Cardiac muscle cell (in vitro differentiated cells and primary cell): ENCODE measurements at regions not wholly inside any gene's neighbourhood (a gene's known extent, or its start where the extent isn't known, plus 50 kb on each side); places are given as distances from the start of the nearest gene placed in this dataset.

Experiments used
- DNase-seq, 2 donors: peaks; one replicate each; pipeline versions ENCODE4 v3.0.0 to v3.0.0-alpha.2; 2010 to 2017; ENCODE audit warnings: low read depth in 1 of 2, low spot score in 1 of 2
- H3K27ac ChIP-seq: fragments of 200-600 bp; sonication (generic); 2 replicates; pipeline ENCODE4 v1.5.1; 2016
- H3K27me3 ChIP-seq: fragments of 200-600 bp; sonication (generic); 2 replicates; pipeline ENCODE4 v1.6.0; 2016; ENCODE audit warnings: control low read depth
- H3K36me3 ChIP-seq: fragments of 200-600 bp; sonication (generic); 2 replicates; pipeline ENCODE4 v1.5.1; 2016; ENCODE audit warnings: control low read depth
- H3K4me1 ChIP-seq: fragments of 200-600 bp; sonication (generic); 2 replicates; pipeline ENCODE4 v1.8.1; 2017; ENCODE audit warnings: low read depth, mild to moderate bottlenecking, mixed run types
- H3K4me3 ChIP-seq: fragments of 200-600 bp; sonication (generic); 2 replicates; pipeline ENCODE4 v1.5.1; 2016; ENCODE audit warnings: mild to moderate bottlenecking
- H3K9me3 ChIP-seq: fragments of 200-600 bp; sonication (generic); 2 replicates; pipeline ENCODE4 v1.5.1; 2017; ENCODE audit warnings: low read depth, mild to moderate bottlenecking, control low read depth
- TF ChIP-seq, protein P1 (sequence below): IDR thresholded peaks from 2 replicates; pipeline ENCODE4 v1.5.1; 2012; ENCODE audit warnings: low read depth, mild to moderate bottlenecking, low read length

DNA sequence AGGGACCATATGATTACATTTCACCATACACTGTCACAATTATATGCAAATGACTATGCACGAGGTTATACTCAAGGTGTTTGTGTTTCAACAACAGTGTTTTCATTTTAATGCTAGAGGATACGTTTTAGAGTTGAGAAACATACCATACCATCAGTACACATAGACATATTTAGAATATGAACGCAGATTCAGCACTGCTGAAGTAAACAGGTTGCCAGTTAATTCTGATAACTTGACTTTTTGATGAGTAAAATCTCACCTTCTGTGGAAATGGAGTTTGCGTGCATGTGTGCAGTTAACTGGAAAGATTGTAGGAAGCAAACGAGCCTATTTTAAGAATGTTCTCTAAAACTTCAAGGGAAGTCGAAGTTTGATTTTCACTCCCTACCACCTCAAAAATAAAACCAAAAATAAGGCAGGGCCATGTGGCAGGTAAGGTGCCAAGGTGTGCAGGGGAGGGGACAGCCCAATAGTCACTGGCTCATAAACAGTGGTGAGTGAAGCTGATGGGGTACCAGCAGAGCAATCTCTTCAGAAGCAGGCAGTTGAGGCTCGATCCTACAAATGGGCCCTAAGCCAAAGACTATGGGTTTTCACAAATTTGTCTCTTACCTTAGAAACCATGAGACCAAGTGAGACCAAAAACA, 213.1 kb downstream of the IKZF2 start:
- Histone ChIP-seq H3K4me1 (peaks cover 15% of the 10 kb centered on the region), H3K9me3 (no peaks in the 10 kb centered on the region), H3K36me3 (no peaks in the 10 kb centered on the region), H3K27ac (no peak overlapping the region), H3K27me3 (no peaks in the 10 kb centered on the region), H3K4me3 (no peak overlapping the region)
- DNase-seq, result no peak
- TF ChIP-seq, protein P1, sequence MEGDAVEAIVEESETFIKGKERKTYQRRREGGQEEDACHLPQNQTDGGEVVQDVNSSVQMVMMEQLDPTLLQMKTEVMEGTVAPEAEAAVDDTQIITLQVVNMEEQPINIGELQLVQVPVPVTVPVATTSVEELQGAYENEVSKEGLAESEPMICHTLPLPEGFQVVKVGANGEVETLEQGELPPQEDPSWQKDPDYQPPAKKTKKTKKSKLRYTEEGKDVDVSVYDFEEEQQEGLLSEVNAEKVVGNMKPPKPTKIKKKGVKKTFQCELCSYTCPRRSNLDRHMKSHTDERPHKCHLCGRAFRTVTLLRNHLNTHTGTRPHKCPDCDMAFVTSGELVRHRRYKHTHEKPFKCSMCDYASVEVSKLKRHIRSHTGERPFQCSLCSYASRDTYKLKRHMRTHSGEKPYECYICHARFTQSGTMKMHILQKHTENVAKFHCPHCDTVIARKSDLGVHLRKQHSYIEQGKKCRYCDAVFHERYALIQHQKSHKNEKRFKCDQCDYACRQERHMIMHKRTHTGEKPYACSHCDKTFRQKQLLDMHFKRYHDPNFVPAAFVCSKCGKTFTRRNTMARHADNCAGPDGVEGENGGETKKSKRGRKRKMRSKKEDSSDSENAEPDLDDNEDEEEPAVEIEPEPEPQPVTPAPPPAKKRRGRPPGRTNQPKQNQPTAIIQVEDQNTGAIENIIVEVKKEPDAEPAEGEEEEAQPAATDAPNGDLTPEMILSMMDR, result no peak

DNA sequence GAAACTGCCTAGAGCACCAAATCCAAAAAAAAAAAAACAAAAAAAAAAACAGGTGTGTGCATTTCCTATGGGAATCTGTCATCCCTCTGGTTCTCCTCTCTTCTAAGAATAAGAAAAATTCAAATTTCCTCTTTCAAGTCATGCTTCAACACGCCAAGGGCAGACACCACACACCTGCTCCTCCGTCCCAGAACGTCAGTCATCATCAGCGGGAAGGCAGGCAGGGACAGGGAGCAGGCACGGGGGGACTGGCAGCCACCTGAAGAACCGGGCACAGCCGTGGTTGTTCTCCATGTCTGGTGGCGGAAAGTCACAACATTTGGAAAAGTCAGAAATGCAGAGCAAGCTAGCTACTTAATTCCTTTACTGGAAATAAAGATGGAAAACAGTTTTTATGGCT, 214.8 kb downstream of the IKZF2 start:
- H3K9me3 ChIP-seq, result no peaks in the 10 kb centered on the region
- DNase-seq, result no peak
- H3K4me3 ChIP-seq, result no peak overlapping the region
- H3K36me3 ChIP-seq, result no peaks in the 10 kb centered on the region
- no peak overlapping the region for H3K27ac ChIP-seq
- peaks cover 15% of the 10 kb centered on the region for H3K4me1 ChIP-seq
- no peaks in the 10 kb centered on the region for H3K27me3 ChIP-seq
- TF ChIP-seq, protein P1, result no peak

DNA sequence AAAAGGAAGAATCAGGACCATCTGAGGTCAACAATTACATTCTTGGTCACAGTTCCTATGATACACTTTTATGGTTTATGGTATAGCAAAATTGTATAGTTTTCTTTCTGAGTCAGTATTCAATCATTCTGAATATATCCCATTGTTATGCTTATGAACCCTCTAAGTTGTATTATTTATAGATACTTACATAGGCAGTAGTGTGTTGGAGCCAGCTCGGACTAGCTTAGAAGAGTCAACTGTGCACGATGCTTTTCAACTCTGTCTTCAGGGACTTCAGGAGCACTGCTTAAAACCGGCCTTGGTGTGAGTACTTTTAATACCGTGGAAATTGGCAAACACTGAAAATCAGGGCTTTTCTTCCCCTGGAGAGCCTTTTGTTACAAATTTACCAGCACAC, 215.7 kb downstream of the IKZF2 start:
- Histone ChIP-seq H3K27ac (no peak overlapping the region), H3K4me3 (no peak overlapping the region), H3K36me3 (no peaks in the 10 kb centered on the region), H3K27me3 (no peaks in the 10 kb centered on the region), H3K9me3 (no peaks in the 10 kb centered on the region), H3K4me1 (peaks cover 18% of the 10 kb centered on the region)
- TF ChIP-seq, protein P1, result no peak
- no peak for DNase-seq

DNA sequence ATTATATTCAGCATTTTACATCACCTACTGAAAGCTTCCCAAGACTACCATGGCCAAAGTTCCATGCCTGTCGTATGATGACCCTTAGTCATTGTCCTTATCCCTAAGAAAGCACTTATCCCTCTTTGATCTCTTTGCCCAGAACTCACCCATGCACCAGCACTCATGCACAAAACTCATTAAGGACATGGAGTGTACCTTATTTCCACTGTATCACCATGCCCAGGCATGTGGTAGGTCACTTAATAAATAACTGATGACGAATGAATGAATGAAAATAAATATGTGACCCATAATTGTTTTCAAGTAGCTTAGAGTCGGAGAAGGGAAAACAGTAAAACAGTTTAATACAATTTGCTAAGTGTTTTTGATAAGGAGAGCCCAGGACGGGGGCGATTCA, 220.1 kb downstream of the IKZF2 start:
- TF ChIP-seq, protein P1, result no peak
- H3K36me3 ChIP-seq, result no peaks in the 10 kb centered on the region
- peaks cover 21% of the 10 kb centered on the region for H3K4me1 ChIP-seq
- no peak for DNase-seq
- no peaks in the 10 kb centered on the region for H3K9me3 ChIP-seq
- no peaks in the 10 kb centered on the region for H3K27me3 ChIP-seq
- no peak overlapping the region for H3K4me3 ChIP-seq
- H3K27ac ChIP-seq, result peak overlapping the region; percentile 0

DNA sequence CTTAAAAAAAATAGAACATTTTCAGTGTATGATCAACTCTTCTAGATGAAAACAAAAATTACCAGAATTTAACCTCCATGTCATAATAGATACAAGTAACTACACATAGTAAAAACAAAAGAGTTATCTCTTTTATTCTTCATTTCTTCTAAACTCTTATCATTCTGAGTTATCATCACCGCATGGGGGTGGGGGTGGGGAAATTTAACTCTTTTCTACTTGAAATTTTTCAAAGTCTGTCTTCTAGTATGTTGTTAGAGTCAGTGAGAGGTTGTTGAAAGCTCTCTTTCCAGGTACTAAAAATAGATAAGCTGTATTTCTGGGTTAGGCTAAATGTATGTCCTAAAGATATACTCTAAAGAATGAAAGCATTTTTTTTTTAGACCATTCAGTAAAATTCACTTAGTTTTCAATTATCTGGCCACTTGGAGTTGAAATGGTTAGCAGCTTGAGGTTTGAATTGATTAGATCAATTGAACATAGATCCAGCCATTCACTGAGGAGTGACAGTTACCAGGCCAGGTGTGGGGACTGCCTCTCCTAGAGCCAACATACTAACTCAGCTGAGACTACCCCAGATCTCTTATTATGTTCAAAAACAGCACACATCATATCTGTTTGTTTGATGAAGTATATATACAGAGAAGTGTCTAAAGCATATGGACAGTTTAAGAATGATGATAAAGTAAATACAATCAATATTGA, 220.7 kb downstream of the IKZF2 start:
- Histone ChIP-seq H3K4me1 (peaks cover 21% of the 10 kb centered on the region), H3K4me3 (no peak overlapping the region), H3K36me3 (no peaks in the 10 kb centered on the region), H3K27me3 (no peaks in the 10 kb centered on the region), H3K27ac (peak overlapping the region; percentile 0), H3K9me3 (no peaks in the 10 kb centered on the region)
- TF ChIP-seq, protein P1, result no peak
- DNase-seq, result peak in 1 of 2 donors; percentile 23
